Eye (tissue), 1 donor: ENCODE measurements at regions not wholly inside any gene's neighbourhood (a gene's known extent, or its start where the extent isn't known, plus 50 kb on each side); places are given as distances from the start of the nearest gene placed in this dataset.
A peak's percentile ranks its signal among the peaks of the same experiment; 100 is the strongest.

Experiments
- DNase-seq: peaks from one replicate; pipeline ENCODE4 v3.0.0-alpha.2; 2015

DNA sequence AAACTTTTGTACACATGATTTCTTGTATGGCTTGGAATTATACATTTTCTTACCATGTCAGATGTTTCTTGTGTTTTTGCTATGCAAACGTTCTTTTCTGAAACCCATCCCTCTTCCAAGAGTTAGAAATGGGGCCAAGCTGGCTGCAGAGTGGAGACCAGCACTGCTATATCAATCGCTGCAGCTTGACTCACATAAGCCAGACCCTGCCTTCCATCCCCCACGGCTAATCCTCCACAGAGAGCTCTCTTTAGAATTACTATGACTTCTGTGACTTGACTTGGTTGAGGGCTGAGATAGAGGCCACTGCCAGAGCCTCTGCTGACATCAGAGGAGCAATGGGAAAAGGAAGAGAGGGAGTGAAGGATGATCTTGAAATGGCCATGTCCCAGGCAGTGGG is 147.9 kb downstream of the DACT1 start:
- no peak for DNase-seq

DNA sequence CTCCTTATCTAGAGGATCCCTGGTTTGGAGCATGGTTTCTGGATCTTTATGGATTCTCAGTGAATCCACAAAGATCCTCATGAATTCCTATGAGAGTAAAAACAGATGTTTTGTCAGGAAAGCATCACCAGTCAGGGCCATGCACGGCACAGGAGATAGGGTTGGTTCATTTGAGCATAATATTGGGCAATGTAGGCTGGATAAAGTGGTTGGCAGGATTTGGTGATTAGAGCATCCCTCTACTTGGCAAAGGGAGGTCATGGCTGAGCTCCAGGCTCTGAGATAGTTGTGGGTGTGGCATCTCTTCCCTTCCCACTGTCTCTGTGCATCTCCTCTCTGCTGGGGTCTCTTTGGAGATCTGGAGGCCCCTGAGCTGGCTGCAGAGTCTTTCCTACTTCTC is 149.8 kb downstream of the DACT1 start:
- DNase-seq = no peak

DNA sequence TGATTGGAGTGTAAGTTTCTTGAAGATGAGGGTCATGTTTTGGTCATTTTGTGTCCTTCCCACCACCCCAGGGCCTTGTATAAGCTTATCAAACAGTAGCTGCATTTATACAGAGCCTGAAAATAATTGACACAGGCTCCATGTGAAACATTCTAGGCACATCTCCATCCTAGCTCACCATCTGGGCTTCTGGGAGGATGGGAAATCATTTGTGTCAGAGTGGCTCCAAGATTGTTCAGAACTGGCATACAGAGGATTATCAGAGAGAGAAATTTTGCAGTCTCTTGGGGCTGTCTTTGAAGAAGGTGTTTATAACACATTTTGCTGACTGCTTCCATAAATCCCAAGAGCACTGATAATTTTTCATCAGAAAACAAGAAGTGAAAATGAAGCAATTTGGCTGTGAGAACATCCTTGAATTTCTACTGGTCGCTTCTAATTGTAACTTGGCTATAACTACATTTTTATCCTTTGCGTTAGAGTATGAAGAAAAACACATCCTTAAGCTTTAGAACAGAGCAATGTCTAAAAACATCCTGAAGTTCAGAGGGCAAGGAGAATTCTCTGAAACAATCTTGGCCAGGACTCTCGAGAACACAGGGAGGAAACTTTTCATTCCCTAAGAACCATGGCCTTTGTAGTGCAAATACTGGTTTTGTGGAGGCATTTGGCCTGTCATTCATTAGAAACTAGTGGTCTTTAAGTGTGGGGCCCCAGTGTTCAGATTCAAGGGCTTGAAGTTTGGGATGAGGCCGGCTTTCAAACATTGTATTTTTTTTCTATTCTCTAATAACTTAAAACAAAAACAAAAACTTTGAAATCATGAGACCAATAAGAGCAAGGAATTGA is 151.1 kb downstream of the DACT1 start:
- DNase-seq = no peak

DNA sequence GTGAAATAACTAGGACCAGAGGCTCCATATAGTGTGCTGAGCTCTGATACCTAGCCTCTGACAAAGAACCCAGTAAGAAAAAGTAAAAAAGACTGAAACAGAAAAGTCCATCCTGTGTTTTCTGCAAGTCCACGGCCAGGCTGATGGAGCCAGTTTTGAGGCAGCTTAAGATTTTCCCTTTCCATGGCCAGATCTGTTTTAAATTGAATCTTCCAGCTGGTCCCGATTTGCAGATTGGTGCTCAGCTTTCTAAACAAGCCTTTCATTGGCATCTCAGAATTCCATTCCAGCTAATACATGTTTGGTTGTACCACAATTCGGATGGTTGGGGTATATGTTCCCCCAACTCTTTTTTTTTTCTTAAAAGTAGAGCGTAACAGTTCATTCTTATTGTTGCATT is 152.0 kb downstream of the DACT1 start:
- peak; percentile 70 for DNase-seq

DNA sequence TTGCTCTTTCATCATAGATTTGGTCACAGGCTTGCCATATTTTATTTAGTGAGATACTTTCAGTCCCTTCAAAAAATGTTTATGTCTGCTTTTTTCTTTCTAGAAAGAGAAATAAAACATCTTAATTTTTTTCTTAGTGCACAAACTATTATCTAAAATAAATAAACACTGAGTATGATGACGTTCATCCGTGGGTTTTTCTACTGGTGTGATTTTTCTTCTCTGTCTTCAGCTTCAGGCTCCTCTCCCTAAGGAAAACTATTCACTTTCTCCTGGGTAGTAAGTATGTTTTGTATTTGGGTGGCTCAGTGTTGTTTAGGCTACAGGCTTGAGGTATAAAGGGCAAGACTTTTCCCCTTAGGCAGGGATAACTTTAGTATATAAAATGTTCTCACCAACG is 154.7 kb downstream of the DACT1 start:
- DNase-seq = no peak

DNA sequence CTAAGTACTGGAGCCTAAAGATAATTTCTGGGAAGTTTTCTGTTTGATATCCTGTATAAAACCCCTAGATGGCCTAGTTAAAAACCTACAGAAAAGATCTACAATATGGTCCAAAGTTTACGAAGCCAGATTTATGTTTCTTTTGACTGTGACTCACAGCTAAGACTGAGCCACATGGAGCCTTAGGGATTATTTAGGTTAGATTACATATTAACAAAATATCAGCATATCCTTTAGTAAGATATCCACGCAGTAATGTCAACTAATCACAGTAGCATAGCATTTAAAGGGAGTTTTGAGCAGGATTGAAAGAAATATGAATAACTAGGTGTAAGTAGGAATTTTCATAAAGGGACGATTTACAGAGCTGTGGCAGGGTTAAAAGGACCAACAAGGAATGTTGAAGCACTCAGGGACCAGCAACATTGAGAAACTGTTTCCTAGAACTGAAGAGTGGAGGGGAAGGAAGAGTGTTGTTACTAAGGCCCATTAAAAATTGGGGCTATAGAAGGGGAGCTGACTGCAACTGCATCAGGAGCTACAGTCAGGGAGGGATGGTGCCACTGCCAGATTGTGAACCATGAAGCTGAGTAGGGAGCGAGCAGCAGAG is 155.5 kb downstream of the DACT1 start:
- DNase-seq = no peak

DNA sequence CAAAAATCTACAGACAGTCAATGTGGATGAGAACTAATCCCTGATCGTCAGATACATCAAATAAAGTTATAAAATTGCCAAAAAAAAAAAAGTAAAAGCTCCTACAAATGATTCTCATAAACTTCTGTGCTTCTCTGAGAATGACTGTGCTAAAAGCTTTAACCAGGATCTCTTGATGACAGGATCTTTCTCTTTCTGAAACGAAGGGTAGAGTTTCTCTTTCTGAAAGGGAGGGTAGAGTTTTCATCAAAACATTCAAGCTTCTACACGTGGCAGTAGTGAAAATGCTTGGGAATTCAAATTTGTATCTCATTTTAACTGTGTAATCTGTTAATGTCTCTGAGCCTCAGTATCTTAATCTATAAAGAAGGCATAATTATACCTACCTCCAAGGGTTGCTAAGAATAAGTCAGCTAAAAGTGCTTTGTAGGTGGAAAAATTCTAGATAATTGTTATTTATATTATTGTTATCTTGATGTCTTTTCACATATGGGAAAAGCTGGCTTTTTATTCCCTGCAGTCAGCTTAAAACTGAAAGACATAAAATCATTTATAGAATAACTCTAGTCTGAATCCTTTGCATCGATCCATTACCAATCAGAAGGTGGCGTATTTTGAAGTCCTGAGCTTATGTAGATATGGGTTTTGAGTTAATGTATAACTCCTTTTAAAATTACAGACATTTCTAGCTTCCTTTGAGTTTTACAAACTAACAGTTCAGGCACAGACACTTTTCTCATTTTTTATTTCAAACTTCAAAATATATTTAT is 157.4 kb downstream of the DACT1 start:
- DNase-seq = no peak

DNA sequence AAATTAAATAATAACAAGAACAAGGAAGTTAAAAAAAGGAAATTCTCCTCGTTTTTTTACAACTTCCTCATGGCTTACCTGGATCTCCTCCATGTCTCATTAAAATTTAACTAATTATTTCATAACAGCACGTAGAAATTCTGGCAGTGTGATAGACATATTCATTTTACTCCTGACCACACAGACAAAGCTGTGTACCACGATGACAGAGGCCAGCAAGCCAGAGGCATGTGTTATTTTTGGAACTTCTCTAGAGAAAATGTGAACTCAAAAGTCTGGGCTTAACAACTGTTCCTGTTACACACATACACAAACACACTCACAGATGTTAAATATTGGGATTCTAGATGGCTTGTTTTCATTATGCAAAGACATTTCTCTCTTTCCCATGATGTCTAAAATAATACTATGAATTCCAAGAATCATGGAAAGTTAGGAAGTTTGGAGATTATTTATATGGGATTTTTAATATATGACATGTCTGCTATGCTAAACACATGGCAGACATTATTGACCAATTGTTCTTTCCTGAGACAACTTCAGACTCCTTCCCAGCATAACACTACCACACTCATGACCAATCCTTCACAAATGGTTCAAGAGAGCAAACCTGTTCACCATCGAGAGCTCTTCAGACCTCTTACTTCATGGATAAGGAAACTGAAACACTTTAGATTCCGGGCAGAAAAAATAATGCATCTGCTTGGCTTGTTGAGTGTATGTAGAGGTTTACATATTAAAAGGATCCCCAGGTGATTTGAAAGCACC is 158.7 kb downstream of the DACT1 start:
- no peak for DNase-seq

DNA sequence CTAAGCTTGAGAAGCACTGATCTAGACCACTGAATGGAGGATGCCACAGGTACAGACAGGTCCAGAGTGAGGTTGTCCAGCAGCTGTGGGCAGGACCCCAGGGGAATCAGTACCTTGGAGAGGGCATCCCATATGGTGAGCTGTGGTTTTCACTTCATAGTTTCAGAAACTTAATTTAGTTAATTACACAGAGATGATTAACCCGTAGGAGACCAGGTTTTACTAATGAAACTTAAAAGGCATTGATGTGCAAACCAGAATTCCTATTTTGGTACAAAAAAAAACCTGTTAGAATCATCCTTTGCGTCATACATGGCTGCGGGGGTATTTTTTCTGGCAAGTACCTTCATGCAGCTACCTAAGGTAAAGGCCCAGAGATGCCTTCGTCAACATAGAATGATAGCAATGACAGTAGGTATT is 159.3 kb downstream of the DACT1 start:
- no peak for DNase-seq

DNA sequence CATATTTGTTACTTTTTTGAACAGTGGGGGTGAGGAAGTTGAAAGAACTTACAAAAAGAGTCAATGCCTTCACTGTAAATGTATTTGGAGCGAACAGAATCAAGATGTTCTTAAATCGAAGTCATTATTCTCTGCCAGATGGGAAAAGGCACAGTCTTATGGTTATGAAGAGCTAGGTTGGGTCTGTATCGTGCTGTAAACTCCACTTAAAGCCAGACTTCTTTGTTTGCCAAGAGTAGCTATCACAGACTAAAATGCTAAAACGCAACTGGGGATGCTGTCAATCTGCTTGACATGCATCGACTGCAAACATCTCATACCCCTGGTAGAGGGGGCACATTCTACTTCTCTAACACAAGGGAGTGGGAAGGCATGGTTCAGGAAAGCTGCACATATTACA is 160.4 kb downstream of the DACT1 start:
- DNase-seq = no peak

DNA sequence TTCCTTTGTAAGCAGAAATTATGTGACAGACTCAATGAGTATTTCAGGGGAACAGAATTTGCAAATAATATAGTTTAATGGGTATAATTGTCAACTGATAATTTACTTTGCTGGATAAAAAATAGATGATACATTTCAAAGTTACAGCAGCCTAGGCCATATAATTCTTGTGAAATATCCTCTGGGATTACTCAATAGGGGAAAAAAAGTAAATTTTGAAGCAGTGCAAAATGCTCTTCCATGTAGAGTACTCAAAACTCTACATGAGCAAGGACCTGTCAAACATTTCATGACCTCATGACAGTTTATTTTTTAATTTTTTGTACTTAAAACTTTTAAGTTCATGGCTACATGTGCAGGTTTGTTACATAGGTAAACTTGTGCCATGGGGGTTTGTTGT is 163.3 kb downstream of the DACT1 start:
- DNase-seq = no peak

DNA sequence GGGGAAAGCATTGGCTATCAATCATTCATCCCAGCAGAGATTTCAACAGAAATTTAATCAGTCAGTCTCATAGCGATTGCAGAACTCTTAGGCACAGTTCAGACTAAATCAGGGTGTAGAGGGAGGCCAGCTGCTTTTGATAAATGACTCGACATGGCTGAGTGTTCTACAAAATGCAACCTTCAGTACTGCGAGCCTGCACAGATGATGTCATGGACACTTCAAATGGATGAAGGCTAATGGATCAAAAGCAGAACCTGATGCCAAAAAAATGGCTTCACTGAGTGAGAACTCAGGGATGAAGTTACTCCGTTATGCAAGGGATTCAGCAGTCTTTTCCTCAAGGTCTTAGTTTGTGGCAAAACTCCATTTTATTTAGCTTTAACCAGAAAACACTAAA is 167.3 kb downstream of the DACT1 start:
- DNase-seq = peak; percentile 44

DNA sequence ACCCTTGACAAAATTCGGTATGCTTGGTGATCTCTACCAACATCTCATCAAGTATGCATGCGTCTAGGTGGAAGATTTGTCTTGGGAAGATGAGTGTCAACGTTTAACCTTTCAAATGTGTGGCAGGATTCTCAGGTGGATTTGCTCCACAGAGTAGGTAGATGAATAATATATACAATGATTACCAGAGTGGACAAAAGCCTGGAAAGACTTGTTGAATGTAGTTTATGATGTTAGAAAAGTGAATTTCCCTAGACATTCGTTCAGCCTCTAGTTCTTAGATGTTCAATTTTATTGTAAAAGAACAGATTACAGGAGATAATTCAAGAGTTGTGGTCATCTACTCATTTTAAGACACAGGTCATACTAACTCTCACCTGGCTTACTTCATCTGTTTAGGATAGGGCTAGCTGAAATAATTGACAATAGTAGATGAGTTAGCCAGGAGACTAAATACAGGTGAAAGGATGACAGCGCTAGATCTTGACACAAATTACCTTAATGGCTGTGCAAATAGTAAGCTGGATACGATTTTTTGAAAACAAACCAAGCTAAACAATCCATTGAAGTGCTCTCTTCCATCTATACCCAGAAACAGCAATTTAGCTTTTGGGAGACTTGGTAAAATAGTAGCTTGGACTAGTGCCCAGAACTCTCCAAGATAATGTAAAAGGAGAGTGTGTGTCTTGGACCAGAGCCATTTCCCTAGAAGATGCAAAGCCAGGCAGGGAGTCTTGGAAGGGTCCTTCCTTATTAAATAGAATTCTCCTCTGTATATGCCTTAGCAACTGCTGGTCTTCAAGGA is 168.0 kb downstream of the DACT1 start:
- DNase-seq = peak; percentile 78

DNA sequence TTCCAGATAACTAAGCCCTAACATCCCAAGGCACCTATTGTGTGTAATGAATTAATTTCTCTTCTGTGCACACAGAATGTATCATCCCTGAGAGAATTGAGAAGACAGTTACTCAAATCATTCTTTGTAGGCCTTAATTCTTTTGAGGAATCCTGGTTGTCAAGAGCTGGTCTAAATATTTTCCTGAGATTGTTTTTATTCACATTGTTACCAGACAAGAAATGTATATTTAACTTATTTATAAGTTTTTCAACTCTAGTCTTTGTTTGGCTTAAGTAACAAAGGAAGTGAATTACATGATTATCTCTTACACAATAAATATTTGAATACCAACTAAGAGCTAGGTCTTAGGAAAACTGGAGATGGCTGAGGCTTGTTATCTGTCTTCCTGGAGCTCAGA is 169.4 kb downstream of the DACT1 start:
- no peak for DNase-seq

DNA sequence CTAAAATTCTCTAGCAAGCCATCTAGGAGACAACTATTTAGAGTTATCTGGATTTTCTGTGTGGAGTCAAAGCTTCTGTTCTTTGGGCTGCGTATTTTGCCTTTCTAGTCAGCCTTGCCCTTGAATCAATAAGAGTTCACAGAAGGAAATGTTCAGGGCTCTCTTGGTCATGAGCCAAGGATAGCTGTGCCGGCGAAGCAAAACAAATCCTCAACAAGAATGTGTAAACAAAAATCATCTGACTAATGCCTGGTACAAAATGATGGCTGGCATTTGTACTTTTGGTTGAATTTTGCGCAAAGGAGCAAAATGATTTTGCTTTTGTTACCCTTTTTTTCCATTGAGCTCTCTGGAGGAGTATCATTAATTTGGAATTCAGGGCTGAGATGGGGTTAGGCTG is 171.1 kb downstream of the DACT1 start:
- DNase-seq = no peak

DNA sequence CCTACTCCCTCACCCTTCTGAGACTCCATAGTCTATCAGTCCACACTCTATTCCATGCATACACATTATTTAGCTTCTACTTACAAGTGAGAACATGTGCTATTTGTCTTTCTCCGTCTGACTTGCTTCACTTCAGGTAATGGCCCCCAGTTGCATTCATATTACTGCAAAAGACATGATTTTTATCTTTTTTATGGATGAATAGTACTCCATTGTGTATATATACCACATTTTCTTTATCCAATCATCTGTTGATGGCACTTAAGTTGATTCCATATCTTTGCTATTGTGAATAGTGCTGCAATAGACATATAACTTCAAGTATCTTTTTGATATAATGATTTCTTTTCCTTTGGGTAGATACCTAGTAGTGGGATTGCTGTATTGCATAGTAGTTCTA is 171.8 kb downstream of the DACT1 start:
- DNase-seq = no peak

DNA sequence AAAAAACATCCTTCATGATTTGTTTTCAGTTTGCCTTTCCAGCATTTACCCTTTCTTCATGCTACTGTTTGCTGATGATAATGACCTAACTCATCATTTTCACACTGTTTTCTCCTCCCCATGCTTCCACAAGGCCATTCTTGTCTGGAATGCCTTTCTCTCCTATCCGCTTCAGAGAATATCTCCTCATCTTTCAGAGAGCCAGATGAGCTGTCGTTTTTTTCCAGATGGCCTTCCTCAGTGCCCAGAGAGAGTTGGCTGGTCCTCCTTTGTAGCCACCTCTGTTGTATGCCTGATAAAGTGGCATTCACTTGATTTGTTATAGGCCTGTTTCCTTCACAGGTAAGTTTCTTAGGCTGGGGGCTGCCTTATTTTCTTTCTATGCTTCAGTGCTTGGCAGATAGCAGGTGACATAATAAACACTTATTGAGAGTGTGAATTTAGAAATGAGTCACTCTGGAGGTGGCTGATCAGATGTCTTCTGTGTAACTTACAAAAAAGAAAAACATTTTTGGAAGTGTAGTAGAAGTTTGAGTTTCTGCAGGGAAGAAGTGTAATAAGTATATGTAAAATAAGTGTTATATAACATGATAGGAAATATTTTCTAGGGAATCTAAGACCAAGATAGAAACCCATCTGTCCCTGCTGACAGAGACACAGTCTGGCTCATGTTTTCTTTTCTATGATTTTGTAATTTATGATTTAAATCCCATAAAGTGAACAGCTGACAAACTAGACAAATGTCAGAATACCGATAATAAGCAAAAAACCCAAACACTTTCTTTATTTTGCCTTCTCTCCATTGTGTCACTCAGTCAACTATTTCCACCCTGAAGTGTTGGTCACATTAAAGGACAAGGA is 174.5 kb downstream of the DACT1 start:
- no peak for DNase-seq

DNA sequence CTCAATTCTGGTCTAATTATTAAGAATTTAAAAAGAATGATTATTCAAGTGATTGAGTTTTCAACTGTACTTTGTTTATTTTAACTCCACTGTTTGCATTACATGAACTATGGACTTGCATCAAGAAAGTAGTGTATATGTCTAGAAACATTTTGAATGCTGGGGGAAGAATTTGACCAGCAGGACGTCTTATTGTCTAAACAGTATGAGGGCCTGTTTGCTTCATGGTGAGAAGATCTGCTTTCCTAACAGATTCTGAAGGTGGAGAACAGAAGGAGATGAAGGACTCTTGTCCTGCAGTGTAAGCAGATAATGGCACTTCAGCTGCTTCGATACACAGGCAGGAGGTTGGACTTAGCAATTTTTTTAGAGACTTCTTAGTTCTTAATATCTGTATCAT is 176.0 kb downstream of the DACT1 start:
- DNase-seq = no peak

DNA sequence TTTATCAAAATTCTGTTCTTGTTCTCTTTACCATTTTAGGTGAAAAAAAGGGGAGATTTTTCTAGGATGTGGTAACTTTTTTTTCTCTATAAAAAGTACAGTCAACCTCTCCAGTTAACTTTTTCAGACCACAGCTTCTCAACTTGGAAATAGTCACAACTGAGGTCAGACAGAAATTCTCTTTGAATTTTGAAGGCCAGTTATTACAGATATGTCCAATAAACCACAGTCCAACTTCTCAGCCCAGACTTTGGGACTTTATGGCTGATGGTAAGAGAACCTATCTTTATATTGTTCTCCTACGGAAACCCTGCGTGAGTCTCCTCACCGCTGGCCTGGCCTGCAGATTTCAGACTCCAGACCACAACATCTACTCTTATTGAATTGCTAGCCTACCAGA is 176.7 kb downstream of the DACT1 start:
- DNase-seq = no peak

DNA sequence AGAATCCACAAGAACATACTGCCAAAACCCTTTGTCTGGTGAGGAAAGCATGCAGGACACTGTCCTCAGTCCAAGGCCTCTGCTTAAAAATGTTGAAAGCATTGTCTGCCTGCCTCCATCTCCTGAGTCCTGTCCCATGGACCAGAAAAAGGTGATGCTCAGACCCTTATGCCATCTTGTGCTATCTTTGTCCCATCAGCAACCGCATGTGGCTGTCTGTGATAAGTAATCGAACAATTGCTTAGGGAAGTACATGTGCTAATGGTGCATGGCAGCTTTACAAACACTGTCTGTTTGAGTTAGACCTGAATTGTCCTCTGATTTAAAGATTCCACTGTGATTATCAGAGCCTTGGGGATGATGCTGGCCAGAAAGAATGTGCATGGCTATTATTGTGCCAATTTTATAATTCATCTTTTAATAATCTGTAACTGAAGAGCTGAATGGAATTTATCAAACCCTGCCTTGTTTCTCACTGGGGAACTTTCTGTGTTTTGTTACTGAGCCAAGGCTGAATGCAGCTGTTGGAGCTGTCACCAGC is 177.5 kb downstream of the DACT1 start:
- peak; percentile 79 for DNase-seq

DNA sequence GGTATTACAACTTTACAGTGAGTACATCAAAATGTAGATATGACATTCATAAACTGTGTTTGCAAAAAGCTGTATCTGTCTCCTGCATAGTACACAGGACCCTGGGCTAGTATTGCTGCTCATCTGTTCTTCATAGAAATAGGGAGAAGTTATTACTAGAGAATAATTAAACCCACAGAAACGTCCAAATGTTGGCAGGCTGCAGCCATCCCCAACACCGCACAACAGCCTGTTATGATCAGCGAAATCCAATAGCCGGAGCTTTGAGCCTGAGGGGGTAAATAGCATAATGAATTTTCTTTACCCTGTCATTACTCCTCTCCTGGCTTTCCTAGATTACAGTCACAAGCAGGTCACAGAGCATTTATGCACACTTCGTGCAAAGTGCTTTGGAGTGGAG is 178.0 kb downstream of the DACT1 start:
- no peak for DNase-seq
